HG03135 (cell line): ENCODE measurements at regions not wholly inside any gene's neighbourhood (a gene's known extent, or its start where the extent isn't known, plus 50 kb on each side); places are given as distances from the start of the nearest gene placed in this dataset.

Experiments used
- ATAC-seq: cut with Tn5 transposase; IDR thresholded peaks from one replicate; pipeline ENCODE4 v1.9.1; 2021; ENCODE audit warnings: mild to moderate bottlenecking, moderate library complexity; ENCODE audit not compliant: unreplicated experiment

DNA sequence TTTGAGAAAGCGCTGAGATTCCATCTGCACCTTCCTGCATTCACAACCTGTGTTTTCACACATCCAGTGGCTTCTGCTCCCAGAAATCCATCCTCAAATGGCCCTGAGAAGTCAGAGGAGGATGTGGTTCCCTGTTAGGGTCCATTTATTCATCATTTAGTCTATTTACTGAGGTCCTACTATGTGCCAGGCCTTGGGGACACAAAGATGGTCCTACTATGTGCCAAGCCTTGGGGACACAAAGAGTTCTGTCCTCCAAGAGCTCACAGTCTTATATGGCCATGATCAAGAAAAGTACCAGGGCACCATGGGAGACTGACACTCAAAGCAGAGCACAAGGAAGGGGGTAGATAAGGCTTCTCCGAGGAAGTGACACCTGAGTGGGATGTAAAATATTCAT, 147.1 kb upstream of the ATP1B1 start:
- no peak for ATAC-seq

DNA sequence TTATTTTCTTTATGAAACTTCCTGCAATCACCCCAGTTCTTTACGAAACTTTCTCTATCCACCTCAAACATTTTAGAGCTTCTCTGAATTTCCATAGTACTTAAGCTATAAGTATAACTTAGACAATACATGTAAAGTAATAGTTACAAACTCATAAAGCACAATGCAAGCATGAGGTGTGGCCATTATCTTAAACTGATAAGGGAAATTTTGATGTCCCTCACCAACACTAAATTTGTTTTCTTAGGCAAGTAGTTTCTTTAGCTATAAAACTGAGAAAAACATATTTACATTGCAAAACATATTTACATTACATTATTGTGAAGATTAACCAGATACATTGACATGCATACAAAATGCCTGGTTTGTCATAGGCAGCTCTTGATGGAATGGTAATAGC, 146.4 kb upstream of the ATP1B1 start:
- ATAC-seq = no peak

DNA sequence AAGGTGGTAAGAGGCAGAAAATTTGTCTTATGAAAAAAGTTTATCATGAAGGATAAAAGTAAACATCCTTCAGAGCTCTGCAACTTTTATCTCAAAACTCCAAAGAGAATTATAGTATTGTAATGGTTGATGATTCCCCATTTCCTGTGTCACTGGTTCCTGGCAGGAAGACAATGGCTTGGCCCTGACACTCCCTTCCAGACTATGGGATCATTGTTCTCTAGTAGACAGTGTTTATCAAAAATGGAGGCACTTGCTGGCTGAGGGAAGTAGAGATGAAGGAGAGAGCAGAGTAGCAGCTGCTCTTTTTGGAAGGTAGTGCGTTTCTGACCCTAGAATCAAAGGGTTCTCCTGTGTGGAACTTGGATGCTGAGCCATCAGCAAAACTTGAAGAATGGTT, 145.9 kb upstream of the ATP1B1 start:
- ATAC-seq = no peak

DNA sequence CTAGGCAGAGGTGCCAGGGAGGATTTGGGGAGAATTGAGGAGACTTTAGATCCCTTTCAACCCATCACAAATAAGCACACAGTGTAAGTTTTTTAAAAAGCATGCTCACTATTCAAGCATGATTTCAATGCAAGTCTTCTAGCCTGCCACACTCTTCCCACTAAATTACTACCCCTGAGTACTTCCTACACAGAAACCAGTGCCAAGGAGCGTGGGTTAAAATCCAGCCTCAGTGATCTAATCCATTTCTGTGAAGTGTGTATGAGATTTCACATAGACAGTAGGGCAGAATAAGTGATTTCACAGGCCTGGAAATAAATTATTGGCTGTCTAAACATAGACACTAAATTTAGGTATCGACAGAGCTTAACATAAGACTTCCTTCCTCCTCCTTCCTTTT, 142.9 kb upstream of the ATP1B1 start:
- no peak for ATAC-seq

DNA sequence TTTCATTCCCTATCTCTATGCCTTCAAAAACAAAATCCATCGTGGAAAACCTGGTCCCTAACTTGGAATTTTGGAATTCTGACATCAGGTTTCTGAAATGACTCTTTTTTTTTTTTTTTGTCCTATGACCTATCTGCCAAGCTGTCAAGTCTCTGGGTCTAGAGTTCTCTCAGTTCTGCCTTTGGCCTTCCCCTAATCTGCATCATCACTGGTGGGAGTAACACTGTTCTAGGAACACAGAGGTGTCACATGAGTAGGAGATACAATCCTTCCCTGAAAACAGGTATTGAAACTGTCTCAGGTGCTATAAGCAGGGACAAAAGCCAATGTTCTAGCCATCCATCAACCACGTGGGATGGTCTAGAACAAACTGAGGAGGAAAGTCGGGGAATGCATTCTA, 142.0 kb upstream of the ATP1B1 start:
- ATAC-seq = no peak

DNA sequence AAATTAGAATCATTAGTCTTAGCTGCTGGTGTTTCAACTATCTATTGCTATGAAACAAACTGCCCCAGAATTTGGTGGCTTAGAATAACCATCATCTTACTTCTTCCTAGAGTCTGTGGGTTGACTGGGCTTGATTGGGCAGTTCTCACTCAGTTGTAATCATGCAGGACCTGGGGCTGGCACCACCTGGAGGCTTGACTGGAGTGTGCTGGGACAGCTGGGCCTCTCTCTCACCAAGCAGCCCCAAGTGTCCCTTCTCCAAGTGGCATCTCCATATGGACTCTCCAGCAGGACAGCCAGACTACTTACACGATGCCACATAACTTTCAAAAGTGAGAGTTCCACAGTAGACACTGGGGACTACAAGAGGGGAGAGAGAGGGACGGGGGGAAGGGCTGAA, 140.3 kb upstream of the ATP1B1 start:
- no peak for ATAC-seq

DNA sequence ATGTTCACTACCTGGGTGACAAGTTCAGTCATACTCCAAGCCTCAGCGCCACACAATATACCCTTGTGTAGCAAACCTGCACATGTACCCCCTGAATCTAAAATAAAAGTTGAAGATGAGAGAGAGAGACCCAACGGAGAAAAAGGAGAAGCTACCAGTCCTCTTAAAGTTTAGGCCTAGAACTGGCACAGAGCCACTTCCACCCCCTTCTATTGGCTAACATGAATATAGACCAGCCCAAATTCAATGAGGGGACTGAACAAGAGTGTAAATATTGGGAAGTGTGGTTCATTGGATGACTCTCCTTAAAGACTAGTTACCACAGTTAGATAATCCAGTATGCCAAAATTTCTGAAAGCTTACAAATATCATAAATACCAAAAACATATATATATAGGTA, 139.9 kb upstream of the ATP1B1 start:
- ATAC-seq = no peak

DNA sequence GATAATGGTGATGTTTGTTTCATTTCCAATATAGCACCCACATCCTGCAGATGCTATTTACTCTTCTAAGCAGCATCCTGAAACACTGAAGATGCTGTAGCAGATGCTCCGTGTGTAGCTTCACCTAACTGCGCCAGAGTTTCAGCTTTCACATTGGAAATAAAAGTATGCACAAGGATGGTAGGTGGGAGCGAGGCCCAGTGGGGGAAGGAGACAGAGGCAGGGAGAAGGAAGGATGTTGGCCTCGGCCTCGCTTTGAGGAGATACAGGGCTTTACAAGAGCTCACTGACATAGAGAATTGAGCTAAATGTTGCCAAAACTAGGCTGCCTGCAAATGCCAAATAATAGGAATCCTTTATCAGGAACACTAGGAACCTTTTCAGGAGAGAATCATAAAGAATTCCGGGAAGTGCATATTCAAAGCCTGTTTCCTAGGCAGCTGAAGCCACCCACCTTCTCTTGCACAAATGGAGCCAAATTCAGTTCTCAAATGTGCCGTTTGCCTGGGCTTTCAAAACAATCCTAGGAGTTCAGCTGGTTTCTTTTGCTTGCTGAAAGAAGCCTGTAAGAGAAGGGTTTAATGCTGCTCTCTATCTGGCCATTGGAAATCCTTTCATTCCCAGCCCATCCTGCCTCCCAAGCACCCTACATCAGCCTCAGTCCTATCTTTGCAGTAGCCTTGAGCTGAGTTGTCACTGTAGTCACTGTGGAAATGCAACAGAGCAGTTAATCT, 135.4 kb upstream of the ATP1B1 start:
- ATAC-seq = no peak

DNA sequence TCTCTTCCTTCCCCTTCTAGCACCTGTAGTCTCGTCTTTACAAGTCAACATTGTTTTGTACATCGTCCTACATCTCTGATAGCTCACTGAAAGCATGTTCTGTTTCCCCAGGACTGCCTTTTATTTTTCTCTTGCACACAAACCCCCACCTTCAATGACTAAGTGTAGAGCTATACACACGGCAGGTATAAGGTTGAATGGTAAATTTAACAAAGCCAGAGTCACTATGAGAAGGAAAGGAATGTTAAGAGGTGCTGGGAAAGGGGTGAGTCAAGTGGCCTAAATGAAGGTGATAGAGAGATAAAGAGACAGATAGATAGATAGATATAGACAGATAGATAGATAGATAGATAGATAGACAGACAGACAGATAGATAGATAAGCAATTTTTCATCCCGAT, 134.3 kb upstream of the ATP1B1 start:
- no peak for ATAC-seq

DNA sequence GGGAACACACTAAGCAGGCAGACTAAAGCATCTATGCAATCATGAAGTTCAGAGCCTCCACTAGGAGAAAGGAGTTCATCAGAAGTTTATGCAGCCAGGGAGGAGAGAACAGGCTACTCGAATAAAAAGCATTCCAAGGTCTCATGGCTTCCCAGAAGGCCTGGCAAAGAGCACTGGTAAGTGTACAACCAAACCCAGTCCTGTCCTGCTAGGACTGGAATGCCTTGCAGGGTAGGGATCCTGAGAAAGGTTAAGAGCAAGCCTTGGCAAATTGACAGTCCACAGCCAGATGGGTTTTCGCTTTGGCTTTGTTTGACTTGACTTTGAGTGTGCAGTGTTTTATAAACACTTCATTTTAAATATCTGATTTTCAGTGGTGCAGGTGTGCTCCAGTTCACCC, 133.6 kb upstream of the ATP1B1 start:
- no peak for ATAC-seq

DNA sequence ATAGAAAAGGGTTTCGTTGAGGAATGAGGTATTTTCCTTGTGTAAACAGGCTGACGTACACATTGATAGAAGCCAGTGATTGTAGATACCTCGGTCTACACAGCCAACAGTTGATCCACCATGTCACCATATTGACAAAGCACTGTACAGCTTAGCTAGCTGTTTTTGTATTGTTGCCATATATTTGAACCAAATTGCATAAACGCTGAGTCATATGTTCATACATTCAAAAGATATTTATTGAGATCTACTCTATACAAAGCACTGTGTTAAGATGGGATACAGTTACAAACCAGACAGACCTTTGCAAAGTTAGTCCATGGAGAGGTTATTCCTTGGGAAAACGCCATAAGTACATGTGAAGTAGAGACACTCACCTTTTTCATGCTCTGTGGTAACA, 132.4 kb upstream of the ATP1B1 start:
- ATAC-seq = no peak

DNA sequence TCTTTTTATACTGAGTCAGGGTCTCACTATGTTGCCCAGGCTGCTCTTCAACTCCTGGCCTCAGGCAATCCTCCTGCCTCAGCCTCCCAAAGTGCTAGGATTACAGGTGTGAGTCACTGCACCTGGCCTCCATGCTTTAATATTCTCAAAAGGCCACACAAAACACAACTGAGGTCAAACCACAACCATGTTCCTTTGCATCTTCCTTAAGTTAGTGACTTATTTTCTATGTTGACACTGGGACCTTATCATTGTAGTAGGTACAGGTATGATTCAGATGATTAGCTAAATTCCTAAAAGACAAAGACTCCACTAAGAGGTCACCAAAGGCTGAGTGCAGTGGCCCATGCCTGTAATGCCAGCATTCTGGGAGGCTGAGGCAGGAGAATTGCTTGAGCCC, 131.9 kb upstream of the ATP1B1 start:
- no peak for ATAC-seq

DNA sequence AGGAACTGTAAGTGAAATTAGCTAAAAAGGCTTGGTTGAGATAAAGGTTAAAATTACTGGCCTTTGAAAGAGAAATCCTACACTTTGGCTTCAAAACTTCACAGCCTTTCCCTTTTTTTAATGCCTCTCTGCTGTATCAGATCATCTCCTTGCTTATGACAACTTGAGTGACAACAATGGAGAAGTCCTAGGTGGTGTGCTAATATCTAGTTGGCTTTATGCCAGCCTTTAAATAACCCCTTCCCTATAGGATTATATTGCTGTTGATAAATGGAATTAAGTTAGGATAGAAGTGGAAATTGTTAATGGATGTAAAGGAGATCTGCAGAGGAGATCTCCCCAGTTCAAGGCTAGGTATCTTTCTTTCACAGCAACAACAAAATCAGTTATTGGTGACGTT, 130.2 kb upstream of the ATP1B1 start:
- no peak for ATAC-seq

DNA sequence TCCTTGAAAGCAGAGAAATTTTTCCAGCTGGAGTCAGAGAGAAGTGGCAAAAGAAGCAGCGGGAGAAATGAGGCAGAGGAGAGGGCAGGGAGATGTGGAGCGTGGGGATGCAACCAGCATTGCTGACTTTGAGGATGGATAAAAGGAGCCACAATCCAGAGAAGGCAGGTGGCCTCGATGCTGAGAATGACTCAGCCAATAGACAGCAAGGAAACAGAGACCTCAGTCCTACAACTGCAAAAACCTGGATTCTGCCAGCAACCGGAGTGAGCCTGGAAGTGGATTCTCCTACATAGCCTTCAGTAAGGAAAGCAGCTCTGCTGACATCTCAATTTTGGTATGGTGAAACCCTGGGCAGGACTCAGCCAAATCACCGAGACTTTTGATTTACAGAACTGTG, 128.9 kb upstream of the ATP1B1 start:
- no peak for ATAC-seq

DNA sequence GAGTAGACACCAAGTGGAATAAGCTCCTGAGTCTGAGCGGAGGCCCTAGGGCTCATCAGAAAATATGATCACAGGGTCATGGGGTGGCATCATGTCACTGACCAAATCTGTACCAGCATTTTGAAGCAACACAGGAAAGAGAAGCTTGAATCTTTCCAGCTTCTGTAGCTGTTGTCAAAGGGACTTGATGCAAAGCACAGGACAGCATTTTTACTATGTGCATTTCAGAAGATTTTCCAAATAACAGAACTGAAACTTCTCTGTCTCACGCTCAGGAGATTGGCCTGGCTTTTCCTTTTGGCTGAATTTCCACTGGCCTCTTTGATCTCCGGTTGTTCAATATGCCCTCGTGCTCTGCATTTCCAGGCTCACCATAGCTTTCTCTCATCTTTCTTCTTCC, 127.2 kb upstream of the ATP1B1 start:
- no peak for ATAC-seq

DNA sequence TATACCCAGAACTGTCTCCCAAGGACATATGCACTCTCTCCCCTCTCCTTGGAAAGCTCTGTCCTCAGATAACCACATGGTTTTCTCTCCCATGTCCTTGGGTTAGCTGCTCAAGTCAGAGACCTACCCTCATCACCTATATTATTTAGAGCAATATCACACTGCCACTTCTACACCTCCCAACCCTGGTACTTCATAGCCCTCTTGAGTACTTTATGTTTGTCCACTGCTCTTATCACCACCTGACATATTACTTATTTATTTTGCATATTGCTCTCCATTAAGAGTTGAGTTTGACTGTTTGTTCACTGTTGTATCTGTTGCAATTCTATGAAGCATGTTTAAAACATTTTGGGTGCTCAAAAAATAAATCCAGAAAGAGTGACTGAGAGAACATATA, 126.3 kb upstream of the ATP1B1 start:
- no peak for ATAC-seq

DNA sequence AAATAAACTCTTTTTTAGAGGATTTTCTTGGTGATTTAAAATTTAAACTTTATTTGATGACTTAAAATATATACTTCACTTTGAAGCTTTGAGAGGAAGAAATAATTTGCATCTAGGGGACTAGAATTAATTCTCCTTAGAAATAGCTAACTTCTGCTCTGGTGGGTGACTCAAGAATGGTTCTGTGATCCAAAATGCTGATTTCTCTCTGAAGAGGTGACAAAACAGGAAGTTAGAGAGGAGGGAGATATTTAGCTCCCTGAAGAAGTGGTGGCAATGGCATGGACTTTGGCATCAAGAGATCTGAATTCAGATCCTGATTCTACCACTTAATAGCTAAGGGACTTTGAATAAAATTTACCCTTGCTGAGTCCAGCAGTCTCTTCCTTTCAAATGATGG, 125.8 kb upstream of the ATP1B1 start:
- ATAC-seq = no peak

DNA sequence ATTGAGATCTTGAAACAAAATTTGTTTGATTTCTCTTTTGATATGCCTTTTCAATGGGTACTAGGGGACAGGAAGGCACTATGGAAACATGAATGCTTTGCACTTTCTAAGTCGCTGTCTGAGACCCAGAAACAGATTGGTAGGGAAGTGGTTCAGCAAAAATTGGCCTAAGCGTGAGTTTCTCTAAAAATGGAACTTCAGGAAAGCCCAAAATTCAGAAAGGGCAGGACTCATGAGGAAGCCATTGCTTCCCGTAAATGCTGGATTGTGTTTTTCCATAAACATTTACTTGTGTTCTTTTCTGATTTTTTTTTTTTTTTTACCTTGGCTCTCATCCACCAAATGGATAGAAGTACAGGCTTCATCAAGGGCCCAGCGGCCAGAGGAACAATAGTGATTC, 123.7 kb upstream of the ATP1B1 start:
- ATAC-seq = no peak

DNA sequence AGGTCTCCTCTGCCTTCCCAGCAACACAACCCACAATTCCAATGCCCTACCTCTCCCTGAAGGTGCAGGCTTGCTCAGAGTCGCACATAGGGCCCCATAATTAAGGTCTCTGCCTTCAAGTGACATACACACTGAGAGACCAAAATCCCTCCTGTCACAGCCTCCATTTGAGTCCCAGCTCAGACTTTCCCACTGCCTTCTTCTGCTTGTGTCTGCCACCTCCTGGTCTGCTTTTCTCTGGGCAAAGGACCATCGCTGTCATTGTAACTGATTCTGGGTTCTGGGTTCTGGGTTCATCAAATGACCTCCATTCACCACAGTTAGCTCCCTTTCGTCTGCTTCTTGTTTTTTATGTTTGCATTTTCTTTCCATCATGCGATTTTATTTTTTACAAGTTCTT, 119.2 kb upstream of the ATP1B1 start:
- ATAC-seq = no peak

DNA sequence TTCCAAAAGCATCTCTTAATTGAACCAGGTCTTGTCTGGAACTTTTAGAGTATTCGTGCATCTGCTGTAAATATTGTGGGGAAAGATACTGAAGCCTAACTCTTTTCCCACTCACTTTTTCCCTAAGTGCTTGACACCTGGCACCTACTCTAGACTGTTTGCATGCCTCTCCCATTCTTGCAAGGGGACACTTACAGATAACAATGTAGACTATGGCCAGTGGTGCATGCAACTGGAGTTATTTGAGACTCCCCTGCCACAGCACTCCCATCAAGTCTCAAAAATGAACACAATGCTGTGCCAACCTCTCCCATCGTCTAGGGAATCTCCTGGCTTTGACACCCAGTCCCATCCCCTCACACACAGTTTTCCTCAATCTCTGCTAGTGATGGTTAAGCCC, 118.6 kb upstream of the ATP1B1 start:
- no peak for ATAC-seq

DNA sequence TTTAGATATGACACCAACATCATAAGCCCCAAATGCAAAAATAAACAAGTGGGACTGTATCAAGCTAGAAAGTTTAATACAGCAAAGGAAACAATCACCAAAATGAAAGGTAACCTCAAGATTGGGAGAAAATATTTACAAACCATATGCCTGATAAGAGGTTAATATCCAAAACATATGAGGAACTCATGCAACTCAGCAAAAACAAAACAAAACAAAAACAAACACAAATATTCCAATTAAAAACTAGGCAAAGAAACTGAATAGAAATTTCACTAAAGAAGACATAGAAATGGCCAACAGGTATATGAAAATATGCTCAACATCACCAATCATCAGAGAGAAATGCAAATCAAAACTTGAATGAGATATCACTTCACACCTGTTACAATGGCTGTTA, 116.5 kb upstream of the ATP1B1 start:
- ATAC-seq = no peak

DNA sequence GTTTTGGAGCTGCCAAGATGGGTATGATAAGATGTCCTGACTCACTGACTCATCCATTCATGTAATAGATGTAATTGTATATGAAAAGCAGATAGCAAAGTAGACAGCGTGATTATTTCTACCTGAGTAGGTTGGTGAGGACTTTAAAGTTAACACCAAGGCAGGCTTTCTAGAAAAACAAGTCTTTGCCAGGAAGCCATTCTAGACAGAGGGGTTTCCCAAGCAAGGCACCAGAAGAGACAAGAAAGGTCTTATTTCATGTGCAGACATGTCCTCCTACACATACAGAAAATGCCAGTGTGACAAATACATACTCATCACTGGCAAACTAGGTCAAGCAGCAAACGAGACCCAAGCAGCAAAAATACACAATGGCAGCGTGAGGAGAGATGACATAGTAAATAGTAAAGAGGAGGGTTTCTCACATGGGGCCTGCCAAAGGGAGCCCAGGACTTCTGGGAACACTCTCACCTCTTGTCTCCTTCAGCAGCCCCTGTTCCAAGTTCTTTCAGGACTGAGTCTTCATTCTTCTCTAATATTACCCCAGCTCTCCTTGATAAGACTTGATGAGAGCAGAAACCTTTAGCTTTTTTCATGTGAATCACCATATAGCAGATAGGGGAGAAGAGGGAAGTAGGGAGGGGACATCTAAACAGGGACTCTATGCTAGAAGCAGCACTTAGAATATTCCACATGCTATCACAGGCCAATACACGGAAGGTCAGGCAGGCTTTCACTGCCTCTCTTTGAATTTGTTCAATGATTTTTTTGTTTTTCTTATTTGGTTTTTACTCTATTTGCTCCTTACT, 114.6 kb upstream of the ATP1B1 start:
- no peak for ATAC-seq

DNA sequence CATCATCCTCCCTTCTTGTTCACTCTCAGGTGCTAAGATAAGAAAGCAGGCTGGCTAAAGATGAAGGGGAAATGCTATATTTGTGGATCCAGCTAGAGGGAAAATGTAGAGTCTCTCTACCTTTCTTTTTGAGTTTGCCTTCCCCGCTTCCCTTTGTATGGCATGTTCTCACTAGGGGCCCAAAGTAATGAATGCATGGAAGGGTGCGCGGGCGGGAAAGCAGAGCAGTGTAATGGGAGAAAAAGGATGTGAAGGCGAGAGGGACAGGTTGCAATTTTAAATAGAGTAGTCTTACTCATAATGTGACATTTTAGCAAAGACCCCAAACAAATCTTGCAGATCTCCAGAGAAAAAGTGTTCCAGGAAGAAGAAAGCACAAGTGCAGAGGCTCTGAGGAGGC, 105.1 kb upstream of the ATP1B1 start:
- no peak for ATAC-seq
